ENCODE measurements at regions not wholly inside any gene's neighbourhood (a gene's known extent, or its start where the extent isn't known, plus 50 kb on each side); places are given as distances from the start of the nearest gene placed in this dataset.

DNA sequence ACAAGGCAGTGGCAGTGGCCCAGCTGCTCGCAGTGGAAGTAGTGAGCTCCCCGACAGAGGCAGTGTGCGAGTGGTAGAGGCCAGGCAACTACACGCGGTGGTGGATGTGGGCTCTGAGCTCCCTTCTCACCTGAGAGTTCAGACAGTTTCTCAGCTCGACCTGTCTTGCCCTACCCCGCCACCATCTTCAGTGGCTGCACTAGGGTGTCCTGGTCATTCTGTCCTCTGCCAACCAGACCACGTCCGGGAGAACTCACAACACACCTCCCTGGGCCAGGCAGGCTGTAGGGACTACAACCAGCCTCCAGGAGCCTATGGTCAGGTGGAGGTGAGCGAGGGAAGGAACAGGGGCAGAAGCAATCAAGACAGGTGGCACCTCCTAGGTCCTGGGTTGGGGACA is 106.3 kb upstream of the SMAD3 start:
- Histone ChIP-seq H3K79me2 (ENCODE audit: low read length) (no peaks in the 10 kb centered on the region), H4K20me1 (ENCODE audit: insufficient read depth, low read length) (no peaks in the 10 kb centered on the region), H3K36me3 (replicated peaks; ENCODE audit: insufficient read depth, low read length) (no peaks in the 10 kb centered on the region), H2AFZ (ENCODE audit: low read length) (no peak overlapping the region), H3K27ac (ENCODE audit: low read length) (no peak overlapping the region), H3F3A (ENCODE audit: insufficient read depth, low read length) (no peaks in the 10 kb centered on the region), H3K4me1 (ENCODE audit: low read length) (no peaks in the 10 kb centered on the region), H3K4me3 (ENCODE audit: low read length) (no peak overlapping the region), H3K27me3 (replicated peaks; ENCODE audit: insufficient read depth, low read length) (no peaks in the 10 kb centered on the region), H3K4me2 (ENCODE audit: low read depth, low read length) (no peak overlapping the region), H3K9me3 (replicated peaks; ENCODE audit: insufficient read depth, low read length) (no peaks in the 10 kb centered on the region), H3K9ac (ENCODE audit: low read length) (no peak overlapping the region), H3K9me2 (replicated peaks; ENCODE audit: insufficient read depth, low read length) (no peaks in the 10 kb centered on the region)
- TF ChIP-seq, protein P1, sequence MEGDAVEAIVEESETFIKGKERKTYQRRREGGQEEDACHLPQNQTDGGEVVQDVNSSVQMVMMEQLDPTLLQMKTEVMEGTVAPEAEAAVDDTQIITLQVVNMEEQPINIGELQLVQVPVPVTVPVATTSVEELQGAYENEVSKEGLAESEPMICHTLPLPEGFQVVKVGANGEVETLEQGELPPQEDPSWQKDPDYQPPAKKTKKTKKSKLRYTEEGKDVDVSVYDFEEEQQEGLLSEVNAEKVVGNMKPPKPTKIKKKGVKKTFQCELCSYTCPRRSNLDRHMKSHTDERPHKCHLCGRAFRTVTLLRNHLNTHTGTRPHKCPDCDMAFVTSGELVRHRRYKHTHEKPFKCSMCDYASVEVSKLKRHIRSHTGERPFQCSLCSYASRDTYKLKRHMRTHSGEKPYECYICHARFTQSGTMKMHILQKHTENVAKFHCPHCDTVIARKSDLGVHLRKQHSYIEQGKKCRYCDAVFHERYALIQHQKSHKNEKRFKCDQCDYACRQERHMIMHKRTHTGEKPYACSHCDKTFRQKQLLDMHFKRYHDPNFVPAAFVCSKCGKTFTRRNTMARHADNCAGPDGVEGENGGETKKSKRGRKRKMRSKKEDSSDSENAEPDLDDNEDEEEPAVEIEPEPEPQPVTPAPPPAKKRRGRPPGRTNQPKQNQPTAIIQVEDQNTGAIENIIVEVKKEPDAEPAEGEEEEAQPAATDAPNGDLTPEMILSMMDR (IDR thresholded peaks at IDR 0.05; ENCODE audit: low read length) = no peak
- TF ChIP-seq EZH2phosphoT487 (IDR thresholded peaks at IDR 0.05; ENCODE audit: low read length) = no peak
- no peak for TF ChIP-seq EZH2 (optimal IDR thresholded peaks at IDR 0.05; ENCODE audit: low read depth, low read length)
- DNase-seq = no peak

DNA sequence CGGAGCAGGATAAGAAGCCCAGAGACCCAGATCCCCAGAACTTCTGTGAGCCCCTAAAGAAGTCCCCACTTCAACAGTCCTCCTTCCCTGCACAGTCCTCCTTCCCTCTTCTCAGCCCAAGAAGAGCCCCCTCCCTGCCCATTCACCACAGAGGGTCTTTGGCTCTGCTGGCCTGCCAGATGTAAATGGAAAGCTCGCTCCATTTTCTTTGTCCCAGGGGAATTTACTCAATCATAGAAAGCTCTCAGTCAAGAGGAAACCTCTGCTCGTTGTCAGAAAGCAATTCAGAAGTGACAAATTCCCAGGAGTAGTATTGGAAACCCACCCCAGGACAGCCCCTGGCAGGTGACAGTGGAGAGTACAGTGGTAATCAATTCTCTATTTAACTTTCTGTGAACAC is 105.5 kb upstream of the SMAD3 start:
- TF ChIP-seq, protein P1 (IDR thresholded peaks at IDR 0.05; ENCODE audit: low read length) = no peak
- no peak for TF ChIP-seq EZH2 (optimal IDR thresholded peaks at IDR 0.05; ENCODE audit: low read depth, low read length)
- TF ChIP-seq EZH2phosphoT487 (IDR thresholded peaks at IDR 0.05; ENCODE audit: low read length) = no peak
- Histone ChIP-seq H3K4me1 (ENCODE audit: low read length) (no peaks in the 10 kb centered on the region), H3F3A (ENCODE audit: insufficient read depth, low read length) (no peaks in the 10 kb centered on the region), H3K79me2 (ENCODE audit: low read length) (no peaks in the 10 kb centered on the region), H4K20me1 (ENCODE audit: insufficient read depth, low read length) (no peaks in the 10 kb centered on the region), H3K9ac (ENCODE audit: low read length) (no peak overlapping the region), H3K27ac (ENCODE audit: low read length) (no peak overlapping the region), H3K9me2 (replicated peaks; ENCODE audit: insufficient read depth, low read length) (no peaks in the 10 kb centered on the region), H3K4me2 (ENCODE audit: low read depth, low read length) (no peak overlapping the region), H3K27me3 (replicated peaks; ENCODE audit: insufficient read depth, low read length) (no peaks in the 10 kb centered on the region), H3K4me3 (ENCODE audit: low read length) (no peak overlapping the region), H3K36me3 (replicated peaks; ENCODE audit: insufficient read depth, low read length) (no peaks in the 10 kb centered on the region), H2AFZ (ENCODE audit: low read length) (no peak overlapping the region), H3K9me3 (replicated peaks; ENCODE audit: insufficient read depth, low read length) (no peaks in the 10 kb centered on the region)
- DNase-seq = no peak

DNA sequence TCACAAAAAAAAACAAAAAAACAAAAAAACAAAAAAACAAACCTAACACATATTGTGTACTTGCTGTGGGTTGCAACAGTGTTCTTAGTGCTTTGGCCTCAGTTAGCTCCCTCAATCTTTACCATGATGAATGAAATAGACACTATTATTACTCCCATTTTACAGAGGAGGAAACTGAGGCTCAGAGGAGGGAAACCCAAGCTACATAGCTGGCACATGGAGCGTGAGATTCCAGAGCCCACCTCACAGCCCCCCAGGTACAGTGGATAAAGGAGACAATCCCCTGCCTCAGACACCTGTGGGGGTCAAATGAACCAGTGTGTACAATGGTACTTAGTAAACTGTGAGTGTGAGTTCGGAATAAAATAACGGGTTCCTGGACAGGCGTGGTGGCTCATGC is 104.9 kb upstream of the SMAD3 start:
- H3K9ac ChIP-seq (ENCODE audit: low read length) = no peak overlapping the region
- H2AFZ ChIP-seq (ENCODE audit: low read length) = no peak overlapping the region
- H3K4me3 ChIP-seq (ENCODE audit: low read length) = no peak overlapping the region
- no peak for TF ChIP-seq EZH2phosphoT487 (IDR thresholded peaks at IDR 0.05; ENCODE audit: low read length)
- TF ChIP-seq, protein P1 (IDR thresholded peaks at IDR 0.05; ENCODE audit: low read length) = no peak
- TF ChIP-seq EZH2 (optimal IDR thresholded peaks at IDR 0.05; ENCODE audit: low read depth, low read length) = no peak
- no peaks in the 10 kb centered on the region for H3K4me1 ChIP-seq (ENCODE audit: low read length)
- no peak for DNase-seq
- H3K27me3 ChIP-seq (replicated peaks; ENCODE audit: insufficient read depth, low read length) = no peaks in the 10 kb centered on the region
- no peaks in the 10 kb centered on the region for H3K79me2 ChIP-seq (ENCODE audit: low read length)
- no peak overlapping the region for H3K4me2 ChIP-seq (ENCODE audit: low read depth, low read length)
- H3K27ac ChIP-seq (ENCODE audit: low read length) = no peak overlapping the region
- no peaks in the 10 kb centered on the region for H3K36me3 ChIP-seq (replicated peaks; ENCODE audit: insufficient read depth, low read length)
- H3K9me3 ChIP-seq (replicated peaks; ENCODE audit: insufficient read depth, low read length) = no peaks in the 10 kb centered on the region
- no peaks in the 10 kb centered on the region for H3K9me2 ChIP-seq (replicated peaks; ENCODE audit: insufficient read depth, low read length)
- H3F3A ChIP-seq (ENCODE audit: insufficient read depth, low read length) = no peaks in the 10 kb centered on the region
- no peaks in the 10 kb centered on the region for H4K20me1 ChIP-seq (ENCODE audit: insufficient read depth, low read length)

Measured in MM.1S (cell line).